K562 (cell line): ENCODE measurements at regions not wholly inside any gene's neighbourhood (a gene's known extent, or its start where the extent isn't known, plus 50 kb on each side); places are given as distances from the start of the nearest gene placed in this dataset.

Source experiments
- ATAC-seq: fragments of 200-7000 bp; cut with Tn5 transposase; 3 replicates; pipeline ENCODE4 v1.9.1; 2020; ENCODE audit warnings: moderate library complexity
- BruUV-seq: library from RNA; stranded (reverse); fragments of 400-500 nt; replicated peaks from 2 replicates; lab custom pipeline; 2021; lab: Mats Ljungman, UMichigan
- CTCF ChIA-PET: fragments of 300-600 bp; formaldehyde crosslinking; extraction: SDS; loops from one replicate; lab custom pipeline; 2021; ENCODE audit warnings: low intra/inter-chr PET ratio; lab: Yijun Ruan, JAX
- POLR2A ChIA-PET: fragments of 300-600, 350-650 bp; sonication (Branson Sonifier 250); formaldehyde crosslinking; extraction: SDS; loops from one replicate; lab custom pipeline; 2021; ENCODE audit warnings: antibody characterized with exemption, inconsistent platforms; lab: Yijun Ruan, JAX
- DNase-seq, 4 experiments: peaks; one replicate each; pipeline versions ENCODE4 v3.0.0 to v3.0.0-alpha.2; 2011 to 2018; ENCODE audit warnings: low spot score in 3 of 4, mixed read lengths in 3 of 4; ENCODE audit errors: extremely low read depth in 1 of 4
- FAIRE-seq: peaks from 2 replicates; lab custom pipeline; 2011; peaks lifted over from hg19 to GRCh38; lab: Jason Lieb, UNC
- H2AFZ ChIP-seq: 2 replicates; pipeline ENCODE4 v1.6.0; 2011; ENCODE audit warnings: low read depth, low read length, control low read depth, inconsistent platforms
- H3K27ac ChIP-seq: fragments of 200-600 bp; 3 replicates; pipeline ENCODE4 v1.8.0; 2011; ENCODE audit warnings: low read depth, mild to moderate bottlenecking, control low read depth, inconsistent platforms, low read length, moderate library complexity, mixed read lengths; ENCODE audit errors: extremely low read depth
- H3K27me3 ChIP-seq, 2 experiments: fragments of 300-600 bp in 1 of 2; 2 replicates in 1 of 2; 3 replicates in 1 of 2; pipeline versions ENCODE4 v1.6.0 to v1.8.0; 2011; ENCODE audit warnings: inconsistent platforms in 2 of 2, low read length in 2 of 2, mild to moderate bottlenecking in 1 of 2, mixed read lengths in 1 of 2, moderate library complexity in 1 of 2; ENCODE audit not compliant: control insufficient read depth in 2 of 2, insufficient read depth in 2 of 2
- H3K36me3 ChIP-seq: fragments of 300-600 bp; 3 replicates; pipeline ENCODE4 v1.8.0; 2011; ENCODE audit warnings: mild to moderate bottlenecking, low read length, inconsistent platforms; ENCODE audit not compliant: control insufficient read depth, insufficient read depth
- H3K4me1 ChIP-seq, 2 experiments: fragments of 200-600 bp in 1 of 2; replicated peaks in 1 of 2; 2 replicates in 1 of 2; 3 replicates in 1 of 2; pipeline versions ENCODE4 v1.5.1 to v1.8.0; 2011; ENCODE audit warnings: inconsistent platforms in 2 of 2, low read length in 2 of 2, mild to moderate bottlenecking in 1 of 2, mixed read lengths in 1 of 2, moderate library complexity in 1 of 2; ENCODE audit not compliant: control insufficient read depth in 2 of 2, insufficient read depth in 2 of 2
- H3K4me2 ChIP-seq: 2 replicates; pipeline ENCODE4 v1.6.1; 2011; ENCODE audit warnings: low read length, control low read depth, inconsistent platforms, mixed read lengths; ENCODE audit not compliant: insufficient read depth
- H3K4me3 ChIP-seq: fragments of 200-600 bp; sonication (generic), shearing (Covaris generic); 2 replicates; pipeline ENCODE4 v1.5.1; 2016; ENCODE audit warnings: control low read depth, inconsistent platforms
- H3K79me2 ChIP-seq: fragments of 200-600 bp; 3 replicates; pipeline ENCODE4 v1.8.0; 2011; ENCODE audit warnings: low read length, inconsistent platforms; ENCODE audit not compliant: control insufficient read depth, insufficient read depth
- H3K9ac ChIP-seq, 2 experiments: 2 replicates each; pipeline versions ENCODE4 v1.6.0 to v1.6.1; 2011; ENCODE audit warnings: low read depth in 2 of 2, low read length in 2 of 2, control low read depth in 1 of 2, inconsistent platforms in 1 of 2, mild to moderate bottlenecking in 1 of 2, mixed read lengths in 1 of 2; ENCODE audit not compliant: insufficient read depth in 1 of 2
- H3K9me1 ChIP-seq: one replicate; pipeline ENCODE4 v1.6.0; 2011; ENCODE audit warnings: inconsistent platforms, mild to moderate bottlenecking, low read length, moderate library complexity; ENCODE audit not compliant: control insufficient read depth, insufficient read depth
- H3K9me3 ChIP-seq: replicated peaks from 2 replicates; pipeline ENCODE4 v1.5.1; 2011; ENCODE audit warnings: low read depth, low read length, inconsistent platforms; ENCODE audit not compliant: control insufficient read depth, insufficient read depth
- H4K20me1 ChIP-seq: replicated peaks from 2 replicates; pipeline ENCODE4 v1.6.1; 2011; ENCODE audit warnings: low read length, inconsistent platforms, mixed read lengths; ENCODE audit not compliant: control insufficient read depth, insufficient read depth
- EZH2 ChIP-seq: IDR thresholded peaks from 2 replicates; pipeline ENCODE4 v1.6.1; 2012; ENCODE audit warnings: low read depth, mild to moderate bottlenecking, inconsistent platforms, low read length, borderline replicate concordance
- HDAC2 ChIP-seq: fragments of 450-650 bp; IDR thresholded peaks from 2 replicates; pipeline ENCODE4 v1.6.1; 2016; ENCODE audit warnings: mild to moderate bottlenecking
- HNRNPL ChIP-seq: fragments of 200-400 bp; formaldehyde crosslinking; IDR thresholded peaks from 2 replicates; pipeline ENCODE4 v1.6.1; 2017; ENCODE audit warnings: low read depth, mild to moderate bottlenecking, low read length
- HOXB6 ChIP-seq: fragments of 250-450 bp; sonication (Bioruptor Pico); IDR thresholded peaks from 2 replicates; pipeline ENCODE4 v1.5.1; 2022; ENCODE audit warnings: mild to moderate bottlenecking, borderline replicate concordance
- MXI1 ChIP-seq: IDR thresholded peaks from 2 replicates; pipeline ENCODE4 v1.6.1; 2011; ENCODE audit warnings: low read depth, mild to moderate bottlenecking, improper control_type of control experiment, low read length
- NCOR1 ChIP-seq: fragments of 450-650 bp; IDR thresholded peaks from 2 replicates; pipeline ENCODE4 v1.6.1; 2016; ENCODE audit warnings: mild to moderate bottlenecking, moderate library complexity
- RHOXF2B ChIP-seq: fragments of 250-450 bp; sonication (Bioruptor Pico); conservative IDR thresholded peaks from 2 replicates; pipeline ENCODE4 v1.5.1; 2021
- SMAD2 ChIP-seq: fragments of 150-350 bp; IDR thresholded peaks from 2 replicates; pipeline ENCODE4 v1.6.1; 2014; ENCODE audit warnings: low read depth, mild to moderate bottlenecking, low read length
- SOX6 ChIP-seq: fragments of 450-650 bp; IDR thresholded peaks from 2 replicates; pipeline ENCODE4 v1.6.1; 2014; ENCODE audit warnings: mild to moderate bottlenecking
- SREBF1 ChIP-seq: fragments of 150-350 bp; IDR thresholded peaks from 2 replicates; pipeline ENCODE4 v1.6.1; 2014; ENCODE audit warnings: antibody characterized with exemption, low read depth, low read length, borderline replicate concordance
- TGIF2 ChIP-seq: sonication (generic); formaldehyde crosslinking; IDR thresholded peaks from 2 replicates; pipeline ENCODE4 v1.8.1; 2022; ENCODE audit warnings: mild to moderate bottlenecking, missing genetic modification reagents, moderate library complexity
- XRCC5 ChIP-seq: fragments of 200-400 bp; formaldehyde crosslinking; IDR thresholded peaks from 2 replicates; pipeline ENCODE4 v1.6.1; 2017; ENCODE audit warnings: low read depth, mild to moderate bottlenecking, low read length
- ZKSCAN8 ChIP-seq: fragments of 200-800 bp; sonication (Bioruptor generic); IDR thresholded peaks from 2 replicates; pipeline ENCODE4 v1.6.1; 2016; ENCODE audit warnings: missing genetic modification characterization, missing compliant biosample characterization
- ZNF124 ChIP-seq: sonication (generic); formaldehyde crosslinking; IDR thresholded peaks from 2 replicates; pipeline ENCODE4 v1.8.1; 2022; ENCODE audit warnings: missing genetic modification reagents
- WGBS: fragments of 100-300 bp; shearing (Covaris generic); methylation state at CpG from one replicate; pipeline ENCODE4 v1.1.6; 2016; ENCODE audit warnings: low coverage, mixed read lengths; ENCODE audit not compliant: insufficient coverage; ENCODE audit errors: missing lambda C conversion rate; 5-methylcytosine and 5-hydroxymethylcytosine counted together
- in situ Hi-C: fragments of 300-500 bp; cut with MboI; formaldehyde crosslinking; loops from 4 replicates; pipeline ENCODE4 v1.15.0; 2018; ENCODE audit warnings: inconsistent platforms, mixed read lengths
- intact Hi-C: fragments of 100-400 bp; cut with micrococcal nuclease; formaldehyde crosslinking; loops from 2 replicates; pipeline ENCODE4 v1.14.2; 2022
- TF ChIP-seq, protein P1 (sequence below): fragments of 200-800 bp; sonication (Bioruptor generic); IDR thresholded peaks from 2 replicates; pipeline ENCODE4 v1.6.1; 2017; ENCODE audit warnings: missing genetic modification characterization, missing compliant biosample characterization

DNA sequence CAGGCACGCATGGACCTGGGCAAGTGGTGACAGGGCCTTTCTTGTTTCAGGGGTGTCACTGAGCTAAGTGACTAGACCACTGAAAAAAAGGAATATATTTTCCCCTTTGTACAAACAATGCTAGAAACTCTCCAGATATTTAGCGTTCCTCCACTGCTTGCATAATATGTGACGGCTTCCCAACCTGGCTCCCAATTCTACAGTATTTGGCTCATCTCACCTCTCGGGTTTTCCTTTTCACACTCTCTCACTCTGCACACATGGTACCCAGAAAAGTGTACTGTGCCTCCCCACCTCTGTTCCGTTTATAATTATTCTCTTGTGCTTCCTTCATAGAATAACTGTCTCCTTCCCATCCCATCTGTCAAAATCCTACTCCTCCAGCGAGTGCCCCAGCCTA is 140.5 kb upstream of the KLHL25 start:
- POLR2A ChIA-PET = no interaction called here
- in situ Hi-C loops = no loop called here
- TF ChIP-seq SOX6 (no peak), HOXB6 (CRISPR knock-in tag) (no peak), NCOR1 (no peak), ZNF124 (CRISPR knock-in tag) (no peak), SREBF1 (no peak), HDAC2 (no peak), TGIF2 (CRISPR knock-in tag) (no peak), EZH2 (no peak), RHOXF2B (CRISPR knock-in tag) (no peak), ZKSCAN8 (no peak), MXI1 (no peak), SMAD2 (no peak), HNRNPL (no peak), XRCC5 (no peak)
- TF ChIP-seq, protein P1, sequence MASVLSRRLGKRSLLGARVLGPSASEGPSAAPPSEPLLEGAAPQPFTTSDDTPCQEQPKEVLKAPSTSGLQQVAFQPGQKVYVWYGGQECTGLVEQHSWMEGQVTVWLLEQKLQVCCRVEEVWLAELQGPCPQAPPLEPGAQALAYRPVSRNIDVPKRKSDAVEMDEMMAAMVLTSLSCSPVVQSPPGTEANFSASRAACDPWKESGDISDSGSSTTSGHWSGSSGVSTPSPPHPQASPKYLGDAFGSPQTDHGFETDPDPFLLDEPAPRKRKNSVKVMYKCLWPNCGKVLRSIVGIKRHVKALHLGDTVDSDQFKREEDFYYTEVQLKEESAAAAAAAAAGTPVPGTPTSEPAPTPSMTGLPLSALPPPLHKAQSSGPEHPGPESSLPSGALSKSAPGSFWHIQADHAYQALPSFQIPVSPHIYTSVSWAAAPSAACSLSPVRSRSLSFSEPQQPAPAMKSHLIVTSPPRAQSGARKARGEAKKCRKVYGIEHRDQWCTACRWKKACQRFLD (CRISPR knock-in tag) = no peak

More for the DNA sequence above, 140.5 kb upstream of the KLHL25 start:
- Histone ChIP-seq H3K79me2 (no peaks in the 10 kb centered on the region), H3K9me3 (no peaks in the 10 kb centered on the region), H3K9me1 (no peaks in the 10 kb centered on the region), H3K4me1 (no peaks in the 10 kb centered on the region), H3K27me3 (no peaks in the 10 kb centered on the region), H4K20me1 (no peaks in the 10 kb centered on the region), H3K4me2 (no peak overlapping the region), H3K4me3 (no peak overlapping the region), H3K36me3 (no peaks in the 10 kb centered on the region), H3K27ac (no peak overlapping the region), H2AFZ (no peak overlapping the region), H3K9ac (no peak overlapping the region)
- 0% methylated on average over 6 of the region's 6 CpGs for WGBS
- BruUV-seq = no TSS peak
- no peak for DNase-seq
- CTCF ChIA-PET = no interaction called here
- intact Hi-C loops = no loop called here
- ATAC-seq = no peak
- no peak for FAIRE-seq
